Activated CD4-positive, CD25-positive, alpha-beta regulatory T cell treated with anti-CD3 and anti-CD28 coated beads, Interleukin-2, amount 50 U/mL, for 72 hours (primary cell): ENCODE measurements at regions not wholly inside any gene's neighbourhood (a gene's known extent, or its start where the extent isn't known, plus 50 kb on each side); places are given as distances from the start of the nearest gene placed in this dataset.
"Not testable (repeated sequence)": the region's sequence is repeated elsewhere in the genome, so short reads cannot be mapped to it uniquely, and the experiment has no call there.

ENCODE experiments used
- DNase-seq: peaks from one replicate; pipeline ENCODE4 v3.0.0; 2021

GRCh38 chr9:84512493-84512892 is 157.0 kb upstream of the NTRK2 start:
- no peak for DNase-seq

GRCh38 chr9:84513473-84513872 is 156.1 kb upstream of the NTRK2 start:
- no peak for DNase-seq

DNA sequence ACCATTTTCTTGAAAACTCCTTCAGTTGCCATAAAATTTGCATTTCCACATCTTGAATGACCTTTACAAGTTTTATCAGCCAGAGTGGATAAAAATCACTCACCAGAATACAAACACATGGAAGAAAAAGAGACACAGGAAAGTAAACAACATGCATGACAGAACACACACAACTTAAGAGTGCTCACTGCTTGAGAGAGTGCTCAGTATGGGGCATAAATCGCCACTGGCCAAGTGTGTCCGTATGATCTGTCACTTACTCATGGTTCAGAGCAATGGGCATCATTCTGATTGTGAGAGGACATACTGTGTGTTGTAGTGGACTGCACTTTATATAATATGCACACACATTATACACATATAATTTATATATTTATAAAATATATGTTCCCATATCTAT is 155.6 kb upstream of the NTRK2 start:
- DNase-seq: no peak

DNA sequence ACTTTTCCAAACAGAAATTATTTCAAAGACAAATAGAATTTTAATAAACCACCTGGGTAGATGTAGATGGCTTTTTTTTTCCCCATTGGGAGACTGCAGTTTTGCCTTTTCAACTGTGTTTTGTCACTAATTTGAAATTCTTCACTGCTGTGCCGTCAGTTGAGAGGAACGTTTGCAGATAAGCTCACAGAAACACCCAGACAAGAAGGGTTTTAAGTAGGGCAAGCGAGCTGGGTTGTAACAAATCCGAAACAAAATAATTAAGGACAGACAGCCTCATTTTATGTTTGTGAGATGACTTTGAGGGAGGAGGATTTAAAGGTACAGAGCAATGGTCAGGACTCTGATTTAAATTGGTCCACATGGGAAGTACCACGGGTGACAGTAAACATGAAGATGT is 155.1 kb upstream of the NTRK2 start:
- no peak for DNase-seq

GRCh38 chr9:84517026-84517425 is 152.5 kb upstream of the NTRK2 start:
- DNase-seq: no peak

DNA sequence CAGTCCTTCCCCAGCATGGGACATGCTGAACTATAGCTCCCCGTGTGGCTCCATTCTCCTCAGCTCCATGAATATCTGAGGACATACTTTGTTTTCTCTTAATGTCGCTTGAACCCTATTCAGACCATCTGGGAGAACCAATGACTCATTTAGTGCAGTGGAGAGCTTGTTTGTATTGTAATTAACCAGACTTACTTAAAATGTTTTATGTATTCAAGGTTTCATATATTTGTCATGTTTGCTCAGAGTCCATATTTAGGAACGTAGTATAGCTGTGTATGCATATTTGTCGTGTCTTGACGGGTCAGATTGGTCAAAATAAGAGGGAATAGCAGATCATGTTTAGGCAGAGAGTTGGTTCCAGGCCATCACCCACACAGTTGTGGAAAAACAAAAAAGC is 150.1 kb upstream of the NTRK2 start:
- no peak for DNase-seq

DNA sequence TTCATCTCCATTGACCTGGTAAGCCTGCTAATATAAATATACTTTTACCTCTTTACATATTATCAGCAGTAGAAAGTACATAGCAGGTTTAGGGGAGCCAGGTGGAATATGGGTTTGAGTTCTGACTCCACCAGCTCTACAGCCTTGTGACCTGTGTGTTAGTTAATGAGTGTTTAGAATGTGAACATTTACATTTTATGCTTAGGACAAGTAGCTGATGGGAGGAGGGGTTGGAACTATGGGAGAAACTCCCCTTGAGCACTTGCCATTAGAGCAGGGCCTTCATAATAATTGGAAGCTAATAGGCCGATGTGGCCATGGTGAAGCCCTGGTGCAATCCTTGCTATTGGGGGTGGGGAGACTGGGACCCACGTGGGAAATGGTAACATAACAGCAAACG is 148.3 kb upstream of the NTRK2 start:
- no peak for DNase-seq

DNA sequence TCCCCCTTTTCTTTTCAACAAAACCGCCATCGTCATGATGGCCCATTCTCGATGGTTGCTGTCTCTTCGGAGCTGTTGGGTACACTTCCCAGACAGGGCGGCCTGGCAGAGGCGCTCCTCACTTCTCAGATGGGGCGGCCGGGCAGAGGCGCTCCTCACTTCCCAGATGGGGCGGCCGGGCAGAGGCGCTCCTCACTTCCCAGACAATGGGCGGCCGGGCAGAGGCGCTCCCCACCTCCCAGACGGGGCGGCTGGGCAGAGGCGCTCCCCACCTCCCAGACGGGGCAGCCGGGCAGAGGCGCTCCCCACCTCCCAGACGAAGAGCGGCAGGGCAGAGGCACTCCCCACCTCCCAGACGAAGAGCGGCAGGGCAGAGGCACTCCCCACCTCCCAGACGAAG is 143.3 kb upstream of the NTRK2 start:
- not testable (repeated sequence) for DNase-seq

DNA sequence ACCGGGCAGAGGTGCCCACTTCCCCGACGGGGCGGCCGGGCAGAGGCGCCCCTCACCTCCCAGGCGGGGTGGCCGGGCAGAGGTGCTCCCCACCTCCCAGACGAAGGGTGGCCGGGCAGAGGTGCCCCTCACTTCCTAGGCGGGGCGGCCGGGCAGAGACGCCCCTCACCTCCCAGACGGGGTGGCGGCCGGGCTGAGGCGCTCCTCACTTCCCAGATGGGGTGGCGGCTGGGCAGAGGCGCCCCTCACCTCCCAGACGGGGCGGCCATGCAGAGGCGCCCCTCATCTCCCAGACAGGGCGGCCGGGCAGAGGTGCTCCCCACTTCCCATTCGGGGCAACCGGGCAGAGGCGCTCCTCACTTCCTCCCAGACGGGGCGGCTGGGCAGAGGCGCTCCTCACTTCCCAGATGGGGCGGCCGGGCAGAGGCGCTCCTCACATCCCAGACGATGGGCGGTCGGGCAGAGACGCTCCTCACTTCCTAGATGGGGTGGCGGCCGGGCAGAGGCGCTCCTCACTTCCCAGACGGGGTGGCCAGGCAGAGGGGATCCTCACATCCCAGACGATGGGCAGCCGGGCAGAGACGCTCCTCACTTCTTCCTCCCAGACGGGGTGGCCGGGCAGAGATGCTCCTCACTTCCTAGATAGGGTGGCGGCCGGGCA is 142.3 kb upstream of the NTRK2 start:
- not testable (repeated sequence) for DNase-seq

DNA sequence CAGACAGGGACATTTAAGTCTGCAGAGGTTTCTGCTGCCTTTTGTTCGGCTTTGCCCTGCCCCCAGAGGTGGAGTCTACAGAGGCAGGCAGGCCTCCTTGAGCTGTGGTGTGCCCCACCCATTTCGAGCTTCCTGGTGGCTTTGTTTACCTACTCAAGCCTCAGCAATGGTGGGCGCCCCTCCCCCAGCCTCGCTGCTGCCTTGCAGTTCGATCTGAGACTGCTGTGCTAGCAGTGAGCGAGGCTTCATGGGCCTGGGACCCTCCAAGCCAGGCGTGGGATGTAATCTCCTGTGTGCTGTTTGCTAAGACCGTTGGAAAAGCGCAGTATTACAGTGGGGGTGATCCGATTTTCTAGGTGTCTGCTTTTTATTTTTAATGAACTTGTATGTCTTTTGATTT is 133.6 kb upstream of the NTRK2 start:
- not testable (repeated sequence) for DNase-seq

GRCh38 chr9:84538879-84539278 is 130.7 kb upstream of the NTRK2 start:
- no peak for DNase-seq

DNA sequence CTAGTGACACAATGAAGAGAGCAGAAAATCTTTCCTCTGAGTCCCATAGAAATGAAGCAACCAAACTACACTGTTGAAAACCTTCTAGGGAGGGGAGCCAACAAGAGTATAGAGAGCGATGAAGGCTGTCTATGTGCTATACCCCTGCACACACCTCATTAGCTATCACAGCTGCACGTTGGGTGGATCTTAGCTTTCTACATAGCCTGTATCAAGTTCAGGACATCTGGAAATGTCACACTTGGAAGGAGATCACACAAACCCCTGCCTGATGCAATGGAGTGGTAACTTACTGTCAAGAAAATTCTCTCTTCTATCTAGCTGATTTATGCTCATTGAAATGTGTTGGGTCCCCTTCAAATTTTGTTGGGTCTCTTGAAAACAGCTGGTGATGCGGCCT is 127.0 kb upstream of the NTRK2 start:
- DNase-seq: no peak

- DNase-seq: no peak
Observed at GRCh38 chr9:84554069-84554664, 115.4 kb upstream of the NTRK2 start.

DNA sequence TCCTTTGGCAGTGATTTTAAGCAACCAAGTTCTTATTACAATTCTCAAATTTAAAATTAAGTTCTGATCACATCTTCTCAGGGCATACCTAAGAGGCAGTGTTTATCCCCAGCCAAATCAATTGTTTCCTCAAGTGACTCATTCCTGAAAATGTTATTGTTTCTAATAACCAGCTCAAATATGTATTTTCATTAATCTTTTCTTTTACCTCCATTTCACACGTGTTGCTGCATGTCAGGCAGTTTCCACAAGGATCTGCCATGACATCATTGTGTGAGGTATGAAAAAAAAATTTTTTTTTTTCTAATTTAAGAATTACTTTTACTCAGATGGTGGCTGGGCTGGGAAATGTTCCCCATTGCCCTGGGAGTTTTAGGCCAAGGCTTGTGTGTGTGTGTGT is 113.0 kb upstream of the NTRK2 start:
- DNase-seq: no peak

- no peak for DNase-seq
Observed at GRCh38 chr9:84557751-84558150, 111.8 kb upstream of the NTRK2 start.

- no peak for DNase-seq
Observed at GRCh38 chr9:84563691-84564090, 105.8 kb upstream of the NTRK2 start.

DNA sequence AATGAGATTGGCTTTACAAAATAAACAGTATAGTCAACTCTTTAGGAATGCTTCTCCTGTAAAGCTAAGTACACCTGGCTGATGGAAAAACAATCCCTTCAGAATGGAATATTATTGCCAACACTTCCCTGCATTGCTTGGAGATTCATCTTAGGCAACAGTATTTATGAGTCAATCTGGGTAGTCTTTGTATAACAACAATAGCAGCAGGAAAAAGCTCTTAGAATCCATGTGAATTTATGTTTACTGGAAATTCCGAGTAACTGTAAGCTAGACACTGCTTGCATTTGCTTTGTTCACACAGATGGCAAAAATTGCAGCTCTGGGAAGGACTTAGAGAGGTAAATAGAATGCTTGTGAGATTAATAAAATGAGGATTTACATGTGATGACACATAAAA is 101.7 kb upstream of the NTRK2 start:
- DNase-seq: no peak

GRCh38 chr9:84570482-84571154 is 98.9 kb upstream of the NTRK2 start:
- DNase-seq: no peak

GRCh38 chr9:84573083-84573482 is 96.4 kb upstream of the NTRK2 start:
- DNase-seq: no peak

- DNase-seq: no peak
Observed at GRCh38 chr9:84575705-84576104, 93.8 kb upstream of the NTRK2 start.

DNA sequence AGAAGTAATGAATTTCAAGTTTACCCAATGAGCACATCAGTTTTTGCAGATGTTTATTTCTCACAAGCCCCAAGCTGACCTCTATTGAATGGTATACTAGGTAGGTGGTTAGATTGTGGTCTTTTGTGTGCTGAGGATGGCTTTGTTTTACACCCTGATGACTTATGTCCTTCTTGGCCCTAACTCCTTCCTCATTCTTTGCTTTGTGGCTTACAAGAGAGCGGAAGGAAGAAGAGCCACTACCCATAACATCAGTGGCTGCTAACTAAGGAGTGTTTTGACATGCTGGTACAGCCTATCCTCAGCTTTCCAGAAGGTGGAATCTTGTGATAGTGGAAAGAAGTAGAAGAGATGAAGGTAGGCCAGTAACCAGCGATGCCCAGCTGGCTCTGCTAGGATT is 85.7 kb upstream of the NTRK2 start:
- DNase-seq: no peak

- DNase-seq: no peak
Observed at GRCh38 chr9:84586662-84587061, 82.9 kb upstream of the NTRK2 start.

DNA sequence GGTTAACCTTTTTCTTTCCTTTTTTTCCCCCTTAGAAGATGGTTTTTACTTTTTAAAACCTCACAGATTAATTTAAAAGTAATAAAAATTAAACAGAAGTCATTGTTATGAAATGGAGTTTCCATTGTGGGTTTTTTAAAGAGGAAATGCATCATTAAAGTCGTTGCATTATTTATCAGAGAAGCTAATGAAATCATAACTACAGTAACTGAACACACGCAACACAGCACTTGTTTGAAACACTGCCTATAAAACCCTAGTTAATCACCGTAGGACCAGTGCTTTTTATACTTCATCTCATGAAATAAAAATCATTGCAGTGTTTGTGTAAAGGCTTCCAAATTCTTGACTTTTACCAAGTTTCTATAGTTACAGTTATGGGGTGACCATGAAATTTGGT is 82.4 kb upstream of the NTRK2 start:
- DNase-seq: no peak

GRCh38 chr9:84589542-84589941 is 80.0 kb upstream of the NTRK2 start:
- no peak for DNase-seq

- no peak for DNase-seq
Observed at GRCh38 chr9:84590706-84591105, 78.8 kb upstream of the NTRK2 start.
